GM18507 (cell line): ENCODE measurements at regions not wholly inside any gene's neighbourhood (a gene's known extent, or its start where the extent isn't known, plus 50 kb on each side); places are given as distances from the start of the nearest gene placed in this dataset.
"Not testable (repeated sequence)": the region's sequence is repeated elsewhere in the genome, so short reads cannot be mapped to it uniquely, and the experiment has no call there.

Experiments
- DNase-seq: peaks from one replicate; pipeline ENCODE4 v3.0.0; 2011; ENCODE audit warnings: low read depth; ENCODE audit not compliant: insufficient read length; ENCODE audit errors: extremely low spot score
- FAIRE-seq: peaks from 2 replicates; lab custom pipeline; 2011; peaks lifted over from hg19 to GRCh38; lab: Jason Lieb, UNC

DNA sequence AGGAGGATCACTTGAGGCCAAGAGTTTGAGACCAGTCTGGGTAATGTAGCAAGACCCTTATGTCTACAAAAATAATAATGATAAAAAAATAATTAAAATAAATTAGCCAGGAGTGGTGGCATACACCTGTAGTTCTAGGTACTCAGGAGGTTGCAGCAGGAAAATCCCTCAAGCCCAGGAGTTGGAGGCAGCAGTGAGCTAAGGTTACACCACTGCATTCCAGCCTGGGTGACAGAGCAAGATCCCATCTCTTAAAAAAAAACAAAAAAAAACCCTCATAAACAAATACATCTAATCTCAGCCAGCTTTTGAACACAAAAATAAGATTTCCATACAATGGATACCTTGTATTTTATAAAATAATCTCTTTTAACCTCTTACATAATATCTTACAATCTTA is 363.3 kb upstream of the KLF4 start:
- FAIRE-seq, result no peak

DNA sequence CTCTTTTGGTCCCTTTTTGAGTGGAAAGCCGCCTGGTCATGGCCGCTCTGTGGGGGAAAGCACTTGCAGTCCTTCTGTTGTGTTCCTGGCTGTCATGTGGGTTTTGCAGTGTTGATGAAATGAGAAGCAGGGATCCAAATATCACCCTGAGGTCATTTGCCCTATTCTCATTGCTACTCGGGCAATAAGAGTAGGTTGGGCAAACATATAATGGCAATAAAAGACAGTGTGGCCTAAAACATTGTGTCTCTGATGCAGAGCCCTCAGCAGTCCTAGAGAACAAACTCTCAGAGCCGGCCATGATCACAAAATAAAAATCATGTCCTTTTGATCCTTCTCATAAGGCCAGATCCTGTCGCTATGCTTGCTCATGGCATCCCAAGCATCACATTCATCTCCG is 361.1 kb upstream of the KLF4 start:
- FAIRE-seq (no peak), DNase-seq (no peak)

More for the DNA sequence above, 363.3 kb upstream of the KLF4 start:
- no peak for DNase-seq

DNA sequence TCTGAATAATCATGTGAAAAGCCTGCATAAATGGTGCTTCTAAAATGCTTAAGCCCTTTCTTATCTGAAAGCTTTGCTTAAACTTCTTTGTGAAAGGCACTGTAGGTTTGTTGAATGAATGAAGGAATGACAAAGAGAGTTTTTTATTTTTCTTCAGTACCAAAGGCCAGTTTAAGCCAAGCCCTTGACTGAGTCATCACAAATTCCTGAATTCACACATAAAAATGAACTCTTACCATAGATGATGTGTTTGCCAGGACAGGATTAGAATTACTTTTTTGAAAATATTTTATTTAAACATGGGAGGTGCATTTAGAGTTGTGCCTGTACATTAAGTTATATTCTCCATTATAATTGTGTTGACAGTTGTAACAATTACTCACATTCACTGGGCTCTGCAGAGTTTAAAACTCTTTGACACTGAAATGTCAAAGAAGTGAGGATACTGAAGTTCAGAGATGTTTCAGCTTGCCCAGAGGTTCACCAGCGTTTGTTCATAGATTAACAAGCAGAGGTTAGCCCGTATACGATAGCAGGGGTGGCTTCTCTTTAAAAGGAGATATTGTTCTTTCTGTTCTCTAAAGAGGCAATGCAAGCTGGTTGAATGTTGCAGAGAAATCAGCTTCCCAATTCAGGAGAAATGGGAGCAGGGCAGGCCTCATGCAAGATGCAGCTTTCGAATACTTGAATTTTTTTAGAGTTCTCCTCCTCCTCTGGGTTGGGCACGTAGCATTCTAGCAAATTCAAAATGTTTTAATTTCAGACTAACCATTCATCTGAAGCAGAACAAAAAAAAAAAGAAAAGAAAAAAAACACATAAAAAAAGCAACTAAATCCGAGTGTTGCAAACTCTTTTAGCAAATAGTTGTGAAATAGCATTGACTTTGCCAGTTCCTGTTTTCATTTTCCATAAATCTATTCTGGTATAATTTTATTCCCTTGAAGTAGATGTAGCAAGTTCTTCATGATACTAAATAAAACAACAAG is 358.7 kb upstream of the KLF4 start:
- no peak for FAIRE-seq
- no peak for DNase-seq

DNA sequence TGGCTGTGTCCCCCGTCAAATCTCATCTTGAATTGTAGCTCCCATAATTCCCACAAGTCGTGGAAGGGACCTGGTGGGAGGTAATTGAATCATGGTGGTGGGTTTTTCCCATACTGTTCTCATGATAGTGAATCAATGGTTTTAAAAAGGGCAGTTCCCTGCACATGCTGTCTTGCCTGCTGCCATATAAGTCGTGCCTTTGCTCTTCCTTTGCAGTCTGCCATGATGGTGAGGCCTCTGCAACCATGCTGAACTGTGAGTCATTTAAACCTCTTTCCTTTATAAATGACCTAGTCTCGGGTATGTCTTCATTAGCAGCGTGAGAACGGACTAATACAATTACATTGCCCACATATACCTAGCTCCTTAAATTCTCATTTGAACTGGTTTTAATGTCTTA is 353.0 kb upstream of the KLF4 start:
- DNase-seq, result no peak
- no peak for FAIRE-seq

DNA sequence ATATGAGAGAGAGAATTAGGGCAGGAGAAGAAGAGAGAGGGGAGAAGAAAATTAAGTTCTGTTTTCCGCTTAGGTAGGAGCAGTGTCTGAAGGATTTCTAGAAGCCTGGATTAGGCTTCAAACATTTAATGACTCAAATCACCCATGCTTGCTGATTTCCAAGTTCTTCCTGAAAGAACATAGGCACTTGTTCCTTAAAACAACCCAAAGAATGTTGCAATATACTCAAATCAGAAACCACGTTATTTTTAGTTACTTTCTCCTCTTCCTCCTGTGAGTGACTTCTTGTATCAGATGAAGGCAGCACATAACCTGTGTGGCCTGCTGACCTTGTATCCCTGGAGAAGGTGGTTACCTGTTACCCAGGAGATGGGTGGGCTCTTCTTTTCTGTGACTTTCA is 351.5 kb upstream of the KLF4 start:
- DNase-seq, result no peak
- no peak for FAIRE-seq

DNA sequence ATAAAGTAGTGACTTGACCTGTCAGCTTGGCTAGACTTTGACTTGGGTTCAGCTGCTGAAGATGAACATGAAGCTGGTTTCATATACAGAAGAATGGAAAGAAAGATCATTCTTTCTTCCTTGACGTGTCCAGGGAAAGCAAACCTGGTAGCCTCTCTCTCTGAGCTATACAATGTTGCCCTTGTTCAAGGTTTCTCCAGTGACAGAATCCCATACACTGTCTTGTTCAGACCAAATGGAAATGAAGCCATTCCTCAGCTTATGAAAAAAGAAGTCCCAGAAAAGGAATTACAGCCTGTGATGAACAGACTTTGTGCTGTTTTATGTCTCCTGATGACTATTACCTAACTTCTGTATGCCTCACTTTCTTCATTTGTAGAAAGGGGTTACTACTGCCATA is 349.8 kb upstream of the KLF4 start:
- FAIRE-seq (no peak), DNase-seq (no peak)

DNA sequence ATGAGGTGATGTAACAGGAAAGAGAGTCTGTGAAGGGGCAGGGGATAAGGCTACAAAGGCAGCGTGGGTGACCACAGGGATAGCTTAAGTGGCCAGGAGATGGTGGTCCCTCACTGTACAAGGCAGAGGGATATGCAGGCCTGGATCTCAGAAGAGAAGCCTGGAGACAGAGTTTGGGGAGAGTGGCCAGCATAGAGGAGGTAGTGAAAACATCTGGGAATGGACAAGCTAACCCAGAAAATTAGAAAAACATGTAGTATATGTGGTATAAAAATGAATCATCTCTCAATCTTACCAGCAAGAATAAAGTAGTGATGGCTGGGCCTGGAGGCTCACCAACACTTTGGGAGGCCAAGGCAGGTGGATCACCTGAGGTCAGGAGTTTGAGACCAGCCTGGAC is 349.2 kb upstream of the KLF4 start:
- no peak for FAIRE-seq
- no peak for DNase-seq

DNA sequence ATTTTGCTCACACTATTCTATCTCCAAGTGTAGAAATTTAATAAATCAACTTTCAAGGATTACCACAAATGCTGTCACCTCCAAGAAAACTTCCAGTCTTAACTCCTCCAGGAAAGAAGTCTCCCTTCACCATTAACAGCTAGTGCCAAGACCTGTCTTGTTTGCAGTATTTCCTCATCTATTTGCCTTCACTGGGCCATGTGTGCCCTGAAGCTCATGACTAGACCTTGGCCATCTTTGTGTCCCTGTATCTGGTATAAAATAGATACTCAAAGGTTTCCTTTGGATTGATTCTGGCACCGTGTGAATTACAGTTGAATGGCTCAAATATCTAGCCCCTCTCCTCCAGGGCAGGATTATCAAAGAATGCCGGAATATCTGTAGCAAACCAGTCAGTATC is 346.7 kb upstream of the KLF4 start:
- FAIRE-seq (no peak), DNase-seq (no peak)

DNA sequence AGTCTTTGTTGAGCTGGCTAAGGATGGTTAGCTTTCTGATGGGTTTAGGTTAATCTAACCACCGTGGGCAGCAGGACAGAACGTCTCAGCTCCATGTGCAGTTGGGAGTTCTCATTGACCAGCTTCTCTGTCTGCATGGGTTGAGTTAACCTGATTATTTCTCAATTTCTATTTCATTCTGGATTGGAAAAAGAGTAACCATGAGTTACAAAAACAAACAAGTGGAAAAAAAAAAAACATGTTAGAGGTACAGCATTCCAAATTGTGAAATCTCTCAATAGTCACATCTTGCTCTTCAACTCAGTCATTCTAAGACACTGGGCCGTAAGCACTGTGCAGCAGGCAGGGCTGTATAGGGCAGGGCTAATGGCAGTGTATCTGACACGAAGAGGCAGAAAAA is 343.7 kb upstream of the KLF4 start:
- FAIRE-seq (no peak), DNase-seq (no peak)

DNA sequence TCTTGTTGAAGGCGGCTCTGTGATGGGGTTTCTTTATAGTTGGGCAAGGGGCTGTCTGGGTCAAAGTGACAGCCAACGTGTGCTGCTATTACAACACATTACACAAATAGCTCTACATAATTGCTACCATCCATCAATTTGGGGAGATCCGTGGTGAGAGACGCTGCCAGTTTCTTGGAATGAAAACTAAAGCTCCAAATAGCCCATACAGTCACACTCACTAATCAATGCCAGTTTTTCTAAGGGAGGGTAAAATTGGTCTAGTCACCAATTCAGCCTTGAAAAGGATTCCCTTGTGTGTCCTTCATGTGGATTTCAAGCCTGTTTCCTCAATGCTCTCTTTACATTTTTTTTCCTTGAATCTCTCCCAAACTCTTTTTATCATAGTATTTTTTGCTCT is 343.3 kb upstream of the KLF4 start:
- DNase-seq, result no peak
- FAIRE-seq, result no peak

DNA sequence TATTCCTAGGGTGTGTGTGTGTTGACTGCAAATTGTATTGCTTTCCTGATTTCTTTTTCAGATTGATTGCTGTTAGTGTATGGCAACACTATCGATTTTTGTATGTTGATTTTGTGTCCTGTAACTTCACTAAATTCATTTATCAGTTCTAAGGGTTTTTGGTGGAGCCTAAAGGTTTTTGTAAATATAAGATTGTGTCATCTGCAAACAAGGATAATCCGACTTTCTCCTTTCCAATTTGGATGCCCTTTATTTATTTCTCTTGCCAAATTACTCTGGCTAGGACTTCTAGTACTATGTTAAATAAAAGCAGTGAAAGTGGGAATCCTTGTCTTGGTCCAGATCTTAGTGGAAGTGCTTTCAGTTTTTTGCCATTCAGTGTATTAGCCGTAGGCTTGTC is 340.9 kb upstream of the KLF4 start:
- no peak for DNase-seq
- FAIRE-seq, result no peak

DNA sequence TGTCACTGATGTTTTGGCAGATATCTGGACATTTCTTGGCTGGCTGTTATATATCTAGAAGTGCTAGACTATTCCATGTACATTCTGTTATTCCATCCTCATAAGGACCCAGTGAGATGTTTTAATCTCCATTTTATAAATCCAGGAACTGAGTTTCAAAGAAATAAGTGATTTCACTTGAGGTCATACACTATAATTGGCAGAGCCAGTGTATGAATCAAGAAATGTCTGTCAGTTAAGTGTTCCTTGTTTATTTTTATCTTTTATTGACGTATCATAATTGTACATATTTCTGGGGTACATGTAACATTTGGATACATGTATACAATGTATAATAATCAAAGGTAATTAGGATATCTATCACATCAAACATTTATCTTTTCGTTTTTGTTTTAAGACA is 338.3 kb upstream of the KLF4 start:
- no peak for FAIRE-seq

DNA sequence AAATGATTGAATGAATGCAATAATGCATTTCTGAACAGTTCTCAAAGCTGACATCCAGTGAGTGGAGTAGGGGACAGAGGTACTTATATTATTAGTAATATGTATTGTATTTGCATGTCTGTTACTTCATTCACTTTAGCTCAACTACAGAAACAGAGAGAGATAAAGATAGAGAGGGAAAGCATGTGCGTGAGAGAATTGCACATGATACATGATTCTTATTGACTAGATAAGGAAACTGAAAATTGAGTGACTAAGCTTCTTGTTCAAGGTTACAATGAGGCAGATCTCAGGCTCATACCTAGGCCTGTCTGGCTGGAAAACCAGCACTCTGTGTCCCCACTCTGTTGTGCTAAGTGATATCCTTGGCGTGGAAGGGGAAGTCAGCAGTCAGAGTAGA is 337.7 kb upstream of the KLF4 start:
- DNase-seq (no peak), FAIRE-seq (no peak)

More for the DNA sequence above, 338.3 kb upstream of the KLF4 start:
- no peak for DNase-seq

DNA sequence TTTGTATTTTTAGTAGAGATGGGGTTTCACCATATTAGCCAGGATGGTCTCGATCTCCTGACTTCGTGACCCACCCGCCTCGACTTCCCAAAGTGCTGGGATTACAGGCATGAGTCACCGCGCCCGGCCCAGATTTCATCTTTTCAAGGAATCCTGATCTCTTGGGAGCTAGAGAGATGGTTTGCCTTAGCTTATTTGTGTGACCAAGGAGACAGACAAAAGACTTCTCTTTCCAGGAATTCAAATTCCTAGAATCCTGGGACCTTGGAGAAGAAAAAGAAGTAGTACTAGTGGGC is 337.1 kb upstream of the KLF4 start:
- DNase-seq, FAIRE-seq: not testable (repeated sequence)

DNA sequence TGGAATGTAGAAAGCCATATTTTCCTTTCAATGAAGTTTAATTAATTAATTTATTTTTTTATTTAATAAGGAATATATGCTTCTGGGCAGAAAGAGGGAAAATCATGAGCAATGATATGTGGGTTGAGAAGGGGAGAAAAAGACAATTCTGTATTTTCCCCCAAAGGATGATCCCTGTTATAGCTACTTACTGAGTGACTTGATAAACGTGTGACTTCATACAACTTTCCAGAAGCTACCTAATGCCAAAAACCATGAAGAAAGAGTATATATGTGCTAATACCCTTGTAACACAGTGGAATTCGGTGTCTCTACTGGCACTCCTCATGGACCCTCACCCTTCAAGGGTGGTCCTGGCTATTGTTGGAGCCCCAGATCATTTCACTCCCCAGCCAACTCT is 335.0 kb upstream of the KLF4 start:
- DNase-seq (no peak), FAIRE-seq (no peak)

DNA sequence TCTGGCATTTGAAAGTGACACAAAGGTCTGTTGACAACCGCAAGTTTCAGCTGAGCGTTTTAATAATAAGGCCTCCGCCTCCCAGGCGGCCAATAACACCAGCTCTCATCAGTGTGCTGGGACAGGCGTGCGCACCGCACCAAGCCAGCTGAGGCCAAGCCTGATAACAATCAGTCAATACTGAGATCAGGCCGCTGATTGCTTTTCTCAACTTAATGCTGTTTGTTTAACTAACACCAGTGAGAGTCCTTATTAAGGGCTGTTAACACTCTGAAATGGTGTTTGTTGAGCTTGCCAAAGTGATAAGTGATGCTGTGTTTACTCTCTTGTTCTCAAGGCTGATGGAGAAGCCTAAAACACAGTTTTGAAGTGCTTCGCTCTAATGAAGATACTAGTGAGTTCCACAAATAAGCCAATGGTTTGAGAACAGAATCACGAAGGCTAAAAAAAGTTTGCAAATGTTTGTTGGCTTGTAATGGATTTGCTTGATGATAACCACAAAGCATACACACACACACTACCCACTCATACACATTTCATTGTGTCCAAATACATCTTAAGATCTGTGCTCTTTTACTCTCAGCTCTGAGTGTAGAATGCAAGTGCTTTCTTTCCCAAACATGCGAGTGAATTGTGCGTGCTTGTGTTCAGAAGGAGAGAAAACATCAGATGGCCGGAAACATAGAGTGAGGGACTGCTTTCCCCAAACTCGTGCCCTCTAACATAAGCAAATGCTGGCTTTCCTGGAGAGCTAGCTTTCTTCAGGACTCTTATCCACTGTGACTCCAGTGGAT is 330.4 kb upstream of the KLF4 start:
- no peak for FAIRE-seq
- no peak for DNase-seq

DNA sequence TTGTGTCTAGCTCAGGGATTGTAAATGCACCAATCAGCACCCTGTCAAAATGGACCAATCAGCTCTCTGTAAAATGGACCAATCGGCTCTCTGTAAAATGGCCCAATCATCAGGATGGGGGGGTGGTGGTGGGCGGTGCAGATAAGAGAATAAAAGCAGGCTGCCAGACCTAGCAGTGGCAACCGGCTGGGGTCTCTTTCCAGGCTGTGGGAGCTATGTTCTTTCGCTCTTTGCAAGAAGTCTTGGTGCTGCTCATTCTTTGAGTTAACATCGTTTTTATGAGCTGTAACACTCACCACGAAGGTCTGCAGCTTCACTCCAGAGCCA is 328.9 kb upstream of the KLF4 start:
- FAIRE-seq, DNase-seq: not testable (repeated sequence)

DNA sequence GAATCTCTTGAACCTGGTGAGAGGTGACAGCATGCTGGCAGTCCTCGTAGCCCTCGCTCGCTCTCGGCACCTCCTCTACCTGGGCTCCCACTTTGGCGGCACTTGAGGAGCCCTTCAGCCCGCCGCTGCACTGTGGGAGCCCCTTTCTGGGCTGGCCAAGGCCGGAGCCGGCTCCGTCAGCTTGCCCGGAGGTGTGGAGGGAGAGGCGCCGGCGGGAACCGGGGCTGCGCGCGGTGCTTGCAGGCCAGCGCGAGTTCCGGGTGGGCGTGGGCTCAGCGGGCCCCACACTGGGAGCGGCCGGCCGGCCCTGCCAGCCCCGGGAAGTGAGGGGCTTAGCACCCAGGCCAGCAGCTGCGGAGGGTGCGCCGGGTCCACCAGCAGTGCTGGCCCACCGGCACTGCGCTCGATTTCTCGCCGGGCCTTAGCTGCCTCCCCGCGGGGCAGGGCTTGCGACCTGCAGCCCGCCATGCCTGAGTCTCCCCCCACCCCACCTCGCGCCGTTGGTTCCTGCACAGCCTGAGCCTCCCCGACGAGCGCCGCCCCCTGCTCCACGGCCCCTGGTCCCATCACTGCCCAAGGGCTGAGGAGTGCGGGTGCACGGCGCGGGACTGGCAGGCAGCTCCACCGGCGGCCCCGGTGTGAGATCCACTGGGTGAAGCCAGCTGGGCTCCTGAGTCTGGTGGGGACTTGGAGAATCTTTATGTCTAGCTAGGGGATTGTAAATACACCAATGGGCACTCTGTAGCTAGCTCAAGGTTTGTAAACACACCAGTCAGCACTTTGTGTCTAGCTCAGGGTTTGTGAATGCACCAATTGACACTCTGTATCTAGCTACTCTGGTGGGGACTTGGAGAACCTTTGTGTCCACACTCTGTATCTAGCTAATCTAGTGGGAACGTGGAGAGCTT is 328.3 kb upstream of the KLF4 start:
- not testable (repeated sequence) for DNase-seq, FAIRE-seq

DNA sequence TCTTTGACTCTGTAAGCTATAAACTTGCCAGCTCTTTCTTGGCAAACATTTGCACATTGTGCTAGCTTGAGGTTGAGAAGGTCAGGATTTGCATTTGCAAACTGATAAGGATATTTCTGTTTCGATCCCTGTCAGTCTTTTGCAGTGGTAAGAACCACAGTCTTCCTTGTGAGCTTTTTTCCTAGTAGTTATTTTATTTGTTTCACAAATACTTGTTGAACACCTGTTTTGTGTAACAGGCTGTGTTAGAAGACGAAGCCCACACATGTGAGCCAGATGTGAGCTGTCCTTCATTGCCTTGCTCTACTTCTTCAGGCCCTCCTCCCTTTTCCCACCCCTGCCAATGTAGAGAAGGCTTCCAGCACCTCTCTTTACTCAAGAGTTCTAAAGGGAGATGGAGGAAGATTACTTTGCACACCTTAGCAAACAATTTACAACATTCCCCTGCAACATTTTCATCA is 327.0 kb upstream of the KLF4 start:
- no peak for FAIRE-seq
- DNase-seq, result no peak
